Amygdala (tissue), 56 donors: ENCODE measurements at regions not wholly inside any gene's neighbourhood (a gene's known extent, or its start where the extent isn't known, plus 50 kb on each side); places are given as distances from the start of the nearest gene placed in this dataset.
"Not testable (repeated sequence)": the region's sequence is repeated elsewhere in the genome, so short reads cannot be mapped to it uniquely, and the experiment has no call there.

ENCODE experiments used
- DNase-seq, 56 donors: peaks; one replicate each; lab custom pipeline; 2025; lab: John Stamatoyannopoulos, UW

GRCh38 chr6:92433911-92434310 is 985.4 kb downstream of the EPHA7 start:
- no peak for DNase-seq

- no peak for DNase-seq
These were observed 987.9 kb downstream of the EPHA7 start for GRCh38 chr6:92431502-92431901.

- DNase-seq = no peak
These were observed 990.9 kb downstream of the EPHA7 start for GRCh38 chr6:92428448-92428847.

GRCh38 chr6:92427453-92427852 is 991.9 kb downstream of the EPHA7 start:
- no peak for DNase-seq

GRCh38 chr6:92415656-92416055 is 1003.7 kb downstream of the EPHA7 start:
- no peak for DNase-seq

- DNase-seq = no peak
These were observed 1011.0 kb downstream of the EPHA7 start for GRCh38 chr6:92408350-92408749.

- no peak for DNase-seq
These were observed 1015.1 kb downstream of the EPHA7 start for GRCh38 chr6:92404281-92404680.

GRCh38 chr6:92399911-92400310 is 1019.4 kb downstream of the EPHA7 start:
- DNase-seq = no peak

- not testable (repeated sequence) for DNase-seq
These were observed 1030.7 kb downstream of the EPHA7 start for GRCh38 chr6:92388706-92389105.

GRCh38 chr6:92380803-92381601 is 1038.4 kb downstream of the EPHA7 start:
- no peak for DNase-seq

GRCh38 chr6:92377137-92377536 is 1042.2 kb downstream of the EPHA7 start:
- no peak for DNase-seq

GRCh38 chr6:92376691-92377090 is 1042.7 kb downstream of the EPHA7 start:
- peak in 1 of 56 donors; percentile 5 for DNase-seq

GRCh38 chr6:92371211-92372208 is 1047.8 kb downstream of the EPHA7 start:
- DNase-seq = no peak

GRCh38 chr6:92369309-92369708 is 1050.0 kb downstream of the EPHA7 start:
- no peak for DNase-seq

- DNase-seq = no peak
These were observed 1054.3 kb downstream of the EPHA7 start for GRCh38 chr6:92364948-92365541.

GRCh38 chr6:92363111-92363510 is 1056.2 kb downstream of the EPHA7 start:
- no peak for DNase-seq

GRCh38 chr6:92362404-92362803 is 1057.0 kb downstream of the EPHA7 start:
- peak in 1 of 56 donors; percentile 7 for DNase-seq

GRCh38 chr6:92361990-92362389 is 1057.4 kb downstream of the EPHA7 start:
- no peak for DNase-seq

- DNase-seq = no peak
These were observed 1065.0 kb downstream of the EPHA7 start for GRCh38 chr6:92354270-92354829.

- no peak for DNase-seq
These were observed 1067.2 kb downstream of the EPHA7 start for GRCh38 chr6:92352130-92352529.

- no peak for DNase-seq
These were observed 1078.2 kb downstream of the EPHA7 start for GRCh38 chr6:92341201-92341600.
